NCI-H2081 (cell line): ENCODE measurements at regions not wholly inside any gene's neighbourhood (a gene's known extent, or its start where the extent isn't known, plus 50 kb on each side); places are given as distances from the start of the nearest gene placed in this dataset.
"Not testable (repeated sequence)": the region's sequence is repeated elsewhere in the genome, so short reads cannot be mapped to it uniquely, and the experiment has no call there.

ENCODE experiments used
- DNase-seq, 2 experiments: peaks; one replicate each; lab custom pipeline; 2025; lab: John Stamatoyannopoulos, UW

DNA sequence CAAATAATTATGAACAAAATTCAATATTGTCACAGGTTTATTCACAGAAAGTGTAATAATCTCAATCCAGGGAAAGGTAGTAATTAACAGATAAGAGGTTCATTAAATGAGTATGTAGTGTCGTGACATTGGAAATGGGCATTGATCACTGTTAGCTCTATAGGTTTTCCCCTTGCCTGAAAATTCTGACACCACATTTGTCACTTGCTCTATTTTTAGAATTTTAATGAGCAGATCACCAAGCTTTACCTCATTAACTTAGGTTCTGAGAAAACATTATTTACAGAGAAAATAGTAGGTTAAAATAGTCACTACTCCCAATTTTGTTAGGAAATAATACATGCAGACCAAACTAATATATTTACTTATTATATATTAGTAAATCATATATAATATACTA, 344.0 kb downstream of the DSC3 start:
- DNase-seq = no peak

DNA sequence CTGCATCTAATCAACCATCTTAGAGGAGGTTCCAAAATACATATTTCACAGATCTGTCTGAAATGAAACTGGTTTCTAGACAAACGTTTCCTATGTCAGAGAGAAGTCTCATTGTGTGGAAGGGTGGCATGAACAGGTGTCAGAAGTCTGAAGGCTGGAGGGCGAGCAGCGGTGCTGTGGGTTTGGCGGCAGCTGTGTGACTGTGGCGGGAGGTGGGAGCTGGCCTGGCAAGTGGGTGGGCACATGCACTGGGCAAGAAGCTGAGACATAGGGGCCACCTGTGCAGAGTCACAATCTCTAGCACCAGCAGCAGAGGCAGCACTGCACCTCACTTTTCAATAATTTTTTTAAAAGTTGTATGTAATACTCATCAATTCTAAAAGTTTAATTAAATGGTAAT, 346.3 kb downstream of the DSC3 start:
- DNase-seq = no peak

DNA sequence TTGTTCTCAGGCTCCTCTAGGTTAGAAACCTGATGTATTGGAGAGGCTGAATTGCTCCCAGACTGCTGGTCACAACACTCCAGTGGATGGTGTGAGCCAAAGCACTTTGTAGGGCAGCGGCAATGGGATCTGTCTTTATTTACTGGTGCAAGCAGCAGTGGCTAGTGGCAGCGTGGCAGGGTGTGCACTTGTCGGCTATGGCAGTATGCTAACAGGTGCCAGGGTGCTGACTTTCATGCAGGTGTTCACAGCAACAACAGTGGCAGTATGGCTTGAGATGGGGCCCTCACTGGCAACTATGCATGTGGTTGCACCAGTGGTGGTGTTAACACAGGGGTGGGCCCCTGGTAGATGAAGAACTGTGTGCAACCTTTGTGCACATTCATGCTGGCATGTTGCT, 347.8 kb downstream of the DSC3 start:
- DNase-seq = no peak

- DNase-seq = no peak
Observed at GRCh38 chr18:30689216-30689615, 353.3 kb downstream of the DSC3 start.

- no peak for DNase-seq
Observed at GRCh38 chr18:30687501-30687900, 355.0 kb downstream of the DSC3 start.

DNA sequence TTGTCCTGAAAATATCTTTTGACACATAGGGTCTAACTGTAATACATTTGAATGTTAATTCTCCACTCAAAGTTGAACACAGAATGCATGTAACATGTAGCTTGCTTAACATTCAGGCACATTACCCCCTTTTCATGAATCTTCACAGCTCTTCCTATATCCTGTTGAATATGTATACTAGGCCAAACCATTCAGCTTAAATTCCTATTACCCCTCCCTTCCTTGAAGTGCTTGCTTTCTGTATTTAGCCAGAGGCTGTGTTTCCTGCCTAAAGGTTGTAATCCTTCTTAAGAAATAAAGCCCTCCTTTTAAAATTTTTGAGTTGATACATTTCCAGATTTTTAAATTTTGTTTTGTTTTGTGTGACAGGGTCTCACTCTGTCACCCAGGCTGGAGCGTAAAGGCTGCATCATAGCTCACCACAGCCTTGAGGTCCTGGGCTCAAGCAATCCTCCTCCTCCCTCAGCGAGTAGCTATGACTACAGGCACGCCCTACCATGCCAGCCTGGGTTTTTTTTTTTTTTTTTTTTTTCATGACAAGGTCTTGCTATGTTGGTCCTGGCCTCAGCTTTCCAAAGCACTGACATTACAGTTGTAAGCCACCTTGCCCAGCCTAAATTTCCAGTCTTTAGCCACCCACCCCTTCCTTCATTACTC, 357.6 kb downstream of the DSC3 start:
- no peak for DNase-seq

- no peak for DNase-seq
Observed at GRCh38 chr18:30683836-30684235, 358.7 kb downstream of the DSC3 start.

DNA sequence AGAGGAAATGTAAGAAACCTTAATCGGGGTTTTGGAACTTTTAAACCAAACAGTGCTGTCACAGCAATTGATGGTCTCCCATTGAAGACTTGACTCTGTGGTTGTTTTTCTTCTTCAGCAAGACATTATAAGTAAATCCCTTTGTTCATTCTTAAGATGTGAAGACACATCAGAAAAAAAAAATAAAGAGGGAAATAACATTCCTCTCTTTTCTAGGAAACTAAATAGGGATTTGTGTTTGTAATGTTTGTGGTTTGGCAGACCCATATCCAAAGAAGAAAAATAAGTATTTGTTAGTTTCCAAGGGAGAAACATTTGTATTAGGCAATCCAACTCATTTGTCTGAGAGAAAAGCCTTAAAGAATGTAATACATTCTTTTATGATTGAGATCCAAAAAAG, 359.9 kb downstream of the DSC3 start:
- DNase-seq = no peak

GRCh38 chr18:30679285-30679930, 363.1 kb downstream of the DSC3 start:
- no peak for DNase-seq

DNA sequence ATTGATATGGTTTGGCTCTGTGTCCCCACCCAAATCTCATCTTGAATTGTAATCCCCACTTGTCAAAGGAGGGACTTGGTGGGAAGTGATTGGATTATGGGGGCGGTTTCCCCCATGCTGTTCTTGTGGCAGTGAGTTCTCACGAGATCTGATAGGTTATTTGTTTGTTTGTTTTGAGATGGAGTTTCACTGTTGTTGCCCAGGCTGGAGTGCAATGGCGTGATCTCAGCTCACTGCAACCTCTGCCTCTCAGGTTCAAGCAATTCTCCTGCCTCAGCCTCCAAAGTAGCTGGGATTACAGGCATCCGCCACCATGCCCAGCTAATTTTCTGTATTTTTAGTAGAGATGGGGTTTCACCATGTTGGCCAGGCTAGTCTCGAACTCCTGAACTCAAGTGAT, 364.7 kb downstream of the DSC3 start:
- not testable (repeated sequence) for DNase-seq

GRCh38 chr18:30676053-30676480, 366.5 kb downstream of the DSC3 start:
- DNase-seq = no peak

DNA sequence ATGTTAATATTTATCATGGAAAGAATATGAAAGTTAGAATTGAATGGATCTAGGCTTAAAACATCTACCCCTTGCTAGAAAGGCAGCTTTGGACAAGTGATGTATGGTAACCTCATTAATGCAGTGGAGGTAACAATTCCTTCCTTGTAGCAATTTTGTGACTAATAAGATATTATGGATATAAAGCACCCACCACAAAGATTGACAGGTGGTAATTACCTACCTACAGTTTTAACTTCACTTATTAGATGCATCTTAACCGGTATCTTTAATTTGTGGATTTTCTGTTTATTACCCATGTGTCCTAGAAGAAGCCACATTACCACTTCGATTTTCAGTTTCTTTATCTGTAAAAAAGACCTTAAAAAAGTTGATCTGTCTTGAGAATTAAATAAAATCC, 367.0 kb downstream of the DSC3 start:
- no peak for DNase-seq

DNA sequence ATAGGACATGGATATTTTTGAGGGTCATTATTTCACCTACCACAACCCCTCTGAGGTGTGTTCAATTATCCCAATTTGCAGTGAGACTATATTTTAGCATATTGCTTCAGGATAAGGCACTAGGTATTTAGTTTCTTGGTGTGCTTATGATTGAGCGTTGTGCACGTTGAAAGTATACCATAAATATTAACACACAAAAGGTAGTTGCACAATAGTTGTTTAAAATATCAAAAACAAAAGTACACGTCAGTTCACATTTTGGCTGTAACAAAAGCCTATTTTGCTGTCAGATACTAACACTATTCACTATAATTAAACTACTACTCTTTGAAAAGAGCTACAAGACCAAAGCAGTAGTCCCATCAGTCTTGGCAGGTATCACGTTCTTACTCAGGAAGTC, 367.5 kb downstream of the DSC3 start:
- DNase-seq = no peak

DNA sequence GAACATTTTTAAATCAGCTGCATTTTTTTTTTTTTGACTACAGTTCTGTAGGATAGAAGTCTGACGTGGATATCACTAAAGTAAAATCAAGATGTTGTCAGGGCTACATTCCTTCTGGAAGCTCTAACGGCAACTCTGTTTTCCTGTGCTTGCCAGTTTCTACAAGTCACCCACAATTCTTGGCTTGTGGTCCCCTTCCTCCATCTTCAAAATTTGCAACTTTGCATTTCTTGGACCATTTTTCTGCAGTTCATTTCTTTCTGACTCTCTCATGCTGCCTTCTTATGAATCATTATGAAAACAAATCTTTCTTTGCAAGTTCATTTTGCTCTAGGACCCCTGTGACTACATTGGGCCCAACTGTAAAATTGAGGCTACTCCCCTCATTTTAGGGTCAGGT, 367.9 kb downstream of the DSC3 start:
- DNase-seq = no peak

- not testable (repeated sequence) for DNase-seq
Observed at GRCh38 chr18:30672439-30672838, 370.1 kb downstream of the DSC3 start.

GRCh38 chr18:30658306-30658705, 384.2 kb downstream of the DSC3 start:
- no peak for DNase-seq

GRCh38 chr18:30652387-30652786, 390.2 kb downstream of the DSC3 start:
- no peak for DNase-seq

DNA sequence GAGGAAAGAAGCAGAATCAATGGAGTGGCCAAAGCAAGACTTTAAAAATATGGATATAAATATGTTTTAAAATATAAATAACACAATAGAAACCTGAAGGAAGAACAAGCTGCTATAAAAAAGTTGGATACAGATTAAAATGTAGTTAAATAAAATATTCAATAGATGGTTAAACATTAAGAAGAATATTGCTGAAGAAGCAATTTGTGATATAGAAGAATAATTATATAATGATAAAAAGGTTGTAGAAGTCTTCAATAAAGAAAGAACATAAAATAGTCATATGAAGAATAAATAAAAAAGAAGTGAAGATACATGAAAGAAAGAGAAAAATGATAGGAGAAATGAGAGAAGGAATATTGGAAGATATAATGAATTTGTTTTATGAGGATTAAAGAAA, 392.0 kb downstream of the DSC3 start:
- DNase-seq = no peak

- DNase-seq = no peak
Observed at GRCh38 chr18:30644158-30644557, 398.4 kb downstream of the DSC3 start.

DNA sequence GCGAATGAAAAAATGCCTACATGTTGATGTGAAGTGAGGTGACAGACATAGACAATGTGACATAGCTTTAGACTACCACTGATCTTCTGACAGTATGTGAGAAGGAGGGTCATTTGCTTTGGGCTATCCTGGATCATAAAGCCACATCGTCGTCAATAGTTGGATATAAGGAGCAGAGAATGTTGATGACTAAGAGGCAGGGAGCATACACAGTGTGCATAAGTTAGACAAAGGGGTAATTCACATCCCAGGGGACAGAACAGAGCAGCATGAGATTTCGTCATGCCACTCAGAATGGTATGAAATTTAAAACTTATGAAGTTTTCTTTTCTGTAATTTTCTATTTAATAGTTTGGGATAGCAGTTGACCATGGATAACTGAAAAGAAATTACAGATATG, 403.2 kb downstream of the DSC3 start:
- DNase-seq = no peak

DNA sequence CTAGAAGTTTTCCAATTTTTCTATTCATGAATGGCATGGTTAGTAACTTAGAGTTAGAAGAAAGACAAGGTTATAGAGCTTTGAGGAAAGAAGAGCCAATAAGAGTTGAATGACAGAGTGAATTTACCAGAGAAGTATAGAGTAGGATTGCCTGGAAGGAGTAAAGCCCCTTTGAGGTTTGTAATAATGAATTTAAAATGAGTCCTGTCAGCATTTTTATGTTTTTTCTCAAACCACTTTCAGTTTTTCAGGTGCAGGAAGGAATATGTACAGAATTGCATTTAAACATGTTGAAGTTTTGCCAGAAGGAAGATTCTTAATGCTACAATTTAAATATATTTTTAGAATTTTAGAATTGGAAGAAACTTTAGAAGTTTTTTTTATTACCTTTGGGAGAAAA, 408.3 kb downstream of the DSC3 start:
- no peak for DNase-seq

GRCh38 chr18:30632071-30632698, 410.4 kb downstream of the DSC3 start:
- no peak for DNase-seq

- no peak for DNase-seq
Observed at GRCh38 chr18:30625961-30626360, 416.6 kb downstream of the DSC3 start.
